GM23248 (cell line): ENCODE measurements at regions not wholly inside any gene's neighbourhood (a gene's known extent, or its start where the extent isn't known, plus 50 kb on each side); places are given as distances from the start of the nearest gene placed in this dataset.

Experiments used
- EZH2 ChIP-seq: fragments of 200-600 bp; sonication (generic); IDR thresholded peaks from 2 replicates; pipeline ENCODE4 v1.6.1; 2018; ENCODE audit warnings: antibody characterized with exemption, mild to moderate bottlenecking; ENCODE audit not compliant: insufficient read depth, poor library complexity, severe bottlenecking
- EZH2phosphoT487 ChIP-seq: fragments of 200-600 bp; sonication (generic); IDR thresholded peaks from 2 replicates; pipeline ENCODE4 v1.6.1; 2018; ENCODE audit warnings: antibody characterized with exemption, moderate library complexity, mild to moderate bottlenecking, low read depth; ENCODE audit not compliant: insufficient read depth

- TF ChIP-seq EZH2 (no peak), EZH2phosphoT487 (no peak)
These were observed 269.4 kb upstream of the ZPLD1 start for GRCh38 chr3:102165367-102165766.
